Stimulated activated CD4-positive, alpha-beta T cell treated with anti-CD3 and anti-CD28 coated beads, TNF-alpha, amount 100 ng/mL, for 1 hour (primary cell): ENCODE measurements at regions not wholly inside any gene's neighbourhood (a gene's known extent, or its start where the extent isn't known, plus 50 kb on each side); places are given as distances from the start of the nearest gene placed in this dataset.

Source experiments
- DNase-seq, 3 donors: peaks; one replicate each; pipeline ENCODE4 v3.0.0-alpha.2; 2020; ENCODE audit warnings: low read depth in 3 of 3, low spot score in 1 of 3

DNA sequence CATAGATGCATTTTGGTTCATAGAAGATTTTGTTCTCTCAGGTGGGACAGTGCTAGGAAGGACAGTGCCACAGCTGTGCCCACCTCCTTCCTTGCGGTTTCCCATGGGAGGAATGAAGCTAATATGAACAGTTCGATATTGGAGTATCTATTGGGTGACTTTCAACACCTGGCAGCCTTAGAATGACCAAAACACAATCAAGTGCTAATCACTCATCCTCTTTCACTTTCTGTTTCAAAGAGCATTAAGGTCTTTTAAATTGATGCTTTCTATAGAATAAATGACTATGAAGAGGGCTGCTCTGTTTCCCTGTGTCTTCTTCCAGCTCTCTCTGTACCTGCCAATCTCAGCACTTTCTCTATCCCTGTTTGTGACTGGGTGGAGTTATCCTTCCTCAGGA lies 784.0 kb downstream of the MRPL39 start:
- DNase-seq: no peak

DNA sequence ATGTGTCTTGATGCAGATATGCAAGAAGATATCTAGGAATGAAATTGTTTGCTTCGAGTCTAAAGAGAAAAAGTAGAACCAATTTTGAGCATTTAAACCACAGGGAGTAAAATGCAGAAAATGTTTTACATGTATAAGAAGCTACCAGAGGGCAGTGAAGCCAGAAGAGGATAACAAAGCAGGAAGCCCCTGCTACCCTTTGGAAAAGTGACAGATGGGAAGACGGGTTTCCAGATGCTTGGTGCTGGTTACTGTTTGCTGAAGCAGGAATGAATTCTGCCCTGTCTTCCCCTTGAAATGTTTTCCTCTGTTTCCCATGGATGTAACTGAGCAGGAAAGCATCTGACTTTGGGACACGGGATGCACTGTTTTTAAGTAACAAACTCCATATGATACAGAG lies 822.2 kb downstream of the MRPL39 start:
- DNase-seq: no peak

DNA sequence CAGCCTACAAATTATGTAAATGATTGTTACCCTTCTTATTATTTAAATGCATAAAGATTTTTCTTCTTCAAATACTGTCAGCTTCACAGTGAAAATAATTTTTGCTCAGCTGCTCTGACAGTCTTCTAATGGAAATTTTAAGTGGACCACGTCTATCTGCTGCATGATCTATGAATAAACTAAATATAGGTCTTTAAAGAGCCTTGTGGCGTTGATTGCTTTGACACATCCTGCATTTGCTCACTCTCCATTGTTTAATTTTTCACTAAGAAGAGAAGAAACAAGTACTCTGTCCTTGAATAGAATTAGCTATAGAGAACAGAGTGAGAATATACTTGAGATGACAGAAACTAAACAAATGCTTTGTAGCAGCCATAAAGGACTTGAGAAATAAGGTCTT lies 826.1 kb downstream of the MRPL39 start:
- no peak for DNase-seq

DNA sequence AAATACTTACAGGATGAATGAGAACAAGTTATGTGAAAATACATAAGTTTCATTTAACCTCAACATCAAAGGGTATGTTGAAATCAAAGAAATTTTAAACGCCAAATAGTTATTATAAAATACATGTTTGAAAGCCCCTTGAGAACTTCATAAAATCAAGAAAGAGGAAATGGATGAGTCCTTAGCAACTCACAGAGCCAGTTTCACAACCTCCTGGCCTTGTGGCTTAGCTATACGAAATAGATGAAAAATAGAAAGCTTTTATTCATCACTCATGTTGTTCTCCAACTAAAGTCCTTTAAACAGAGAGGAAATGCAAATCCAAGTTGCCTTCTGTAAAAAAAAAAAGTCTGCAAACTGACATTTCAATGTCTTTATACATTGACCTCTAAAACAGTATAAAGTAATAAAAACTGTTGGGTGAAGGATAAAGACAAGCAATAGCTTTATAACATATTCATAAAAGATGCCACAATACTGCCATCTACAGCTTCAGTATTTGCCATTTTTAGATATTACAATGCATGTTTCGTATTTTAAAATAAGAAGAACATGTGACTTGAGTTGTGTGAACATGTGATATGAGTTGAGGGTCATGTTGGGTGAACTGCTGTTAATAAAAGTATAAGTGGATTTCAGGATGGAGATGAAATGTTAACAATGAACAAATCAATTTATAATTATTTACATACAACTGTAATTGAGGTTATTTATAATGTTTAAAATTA lies 847.8 kb downstream of the MRPL39 start:
- no peak for DNase-seq

DNA sequence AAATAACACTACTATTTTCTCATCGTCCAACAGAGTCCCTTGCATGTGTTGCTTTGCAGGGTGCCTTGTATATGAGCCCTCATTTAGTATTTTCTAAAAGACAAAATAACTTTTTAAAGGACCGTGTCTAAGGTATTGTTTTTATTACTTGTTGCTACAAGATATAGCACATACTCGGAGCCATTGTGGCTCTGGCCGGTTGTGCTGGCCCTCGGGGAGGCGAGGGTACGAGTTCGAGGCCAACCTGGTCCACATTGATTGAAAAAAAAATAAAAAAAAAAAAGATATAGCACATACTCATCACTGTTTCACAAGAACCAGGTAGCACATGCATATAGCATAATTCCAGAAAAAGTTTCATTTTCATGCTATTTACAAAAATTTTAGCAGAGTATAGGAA lies 869.2 kb downstream of the MRPL39 start:
- no peak for DNase-seq

DNA sequence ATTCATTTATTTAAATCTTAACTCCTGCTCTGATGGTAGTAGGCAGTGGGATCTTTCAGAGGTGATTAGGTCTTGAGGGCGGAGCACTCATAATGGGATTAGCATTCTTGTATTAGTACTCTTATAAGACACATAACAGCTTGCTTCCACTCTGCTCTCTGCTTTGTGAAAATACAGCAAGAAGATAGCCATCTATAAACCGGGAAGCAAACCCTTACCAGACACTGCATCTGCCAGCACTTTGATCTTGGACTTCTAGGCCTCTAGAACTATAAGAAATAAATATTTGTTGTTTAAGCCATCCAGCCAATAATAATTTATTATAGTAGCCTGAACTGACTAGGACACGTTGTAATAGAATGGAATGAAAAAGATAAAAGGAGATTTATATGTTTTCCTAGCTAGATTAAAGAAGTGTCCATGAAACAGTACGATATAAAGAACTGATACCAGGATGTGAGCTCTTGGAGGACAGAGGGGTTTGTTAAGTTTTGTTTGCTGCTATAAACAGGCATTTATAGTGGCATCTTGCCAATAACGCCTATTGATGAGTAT lies 869.9 kb downstream of the MRPL39 start:
- DNase-seq: no peak

DNA sequence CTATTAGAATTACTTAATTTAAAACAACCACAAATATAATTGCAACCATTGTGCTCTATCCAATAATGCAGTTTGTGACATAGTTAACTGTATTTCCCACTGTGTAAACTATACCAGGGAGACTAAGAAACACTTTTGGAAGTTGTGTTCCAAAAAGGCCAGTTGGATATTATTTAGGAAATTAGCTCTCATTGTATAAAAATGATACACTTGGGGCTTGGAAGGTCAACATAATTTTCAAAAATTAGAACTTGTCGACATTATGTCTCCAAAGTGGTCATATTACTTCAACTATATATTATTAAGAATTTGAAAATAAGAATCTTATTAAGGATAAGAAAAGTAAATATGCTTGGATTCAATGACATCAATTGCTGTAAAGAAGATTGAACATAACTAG lies 876.6 kb downstream of the MRPL39 start:
- DNase-seq: no peak

DNA sequence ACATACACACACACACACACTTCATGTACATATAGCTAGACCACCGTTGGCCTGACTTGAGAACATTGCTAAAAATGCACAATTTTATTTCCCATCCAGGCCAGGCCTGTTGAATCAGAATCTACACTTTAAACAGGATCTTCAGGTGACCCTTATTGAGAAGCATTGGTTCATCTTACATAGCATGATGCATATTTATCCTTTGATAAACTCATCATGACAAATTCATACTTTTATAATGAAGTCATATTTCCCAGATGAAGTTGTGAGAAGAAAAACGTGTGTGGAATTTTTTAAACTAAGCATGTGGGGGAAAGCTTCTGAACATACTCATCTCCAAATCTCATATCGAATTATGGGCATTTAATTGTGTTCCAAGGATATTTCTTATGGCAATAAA lies 877.7 kb downstream of the MRPL39 start:
- DNase-seq: no peak

DNA sequence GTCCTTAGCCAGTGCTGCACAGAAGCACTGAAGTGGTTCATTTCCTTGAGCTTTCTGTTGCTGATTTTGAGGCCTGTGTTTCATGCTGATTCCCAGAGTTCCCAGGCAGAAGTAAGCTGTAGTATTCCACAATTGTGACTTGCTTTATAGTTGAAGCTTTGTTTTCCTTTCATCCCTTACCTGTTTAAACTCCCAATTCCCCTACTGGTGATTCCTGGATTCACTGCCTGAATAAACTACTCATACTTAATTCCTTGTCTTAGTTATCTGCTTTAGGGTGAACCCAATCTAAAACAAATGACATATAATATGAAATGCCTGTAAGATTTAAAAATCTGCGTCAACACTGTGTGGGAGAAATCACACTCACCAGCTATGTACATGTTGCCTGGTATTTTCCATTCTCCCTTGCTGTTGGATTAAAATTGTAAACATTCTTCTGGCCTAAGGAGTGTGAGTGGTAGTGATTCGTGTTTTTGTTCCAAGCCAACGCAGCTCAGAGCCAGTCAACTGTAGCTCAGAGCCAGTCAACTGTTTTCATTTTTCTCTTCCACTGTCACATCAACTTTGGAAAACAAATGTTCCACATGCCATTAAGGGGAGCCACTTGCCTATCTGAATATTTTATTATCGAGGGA lies 879.4 kb downstream of the MRPL39 start:
- DNase-seq: no peak

DNA sequence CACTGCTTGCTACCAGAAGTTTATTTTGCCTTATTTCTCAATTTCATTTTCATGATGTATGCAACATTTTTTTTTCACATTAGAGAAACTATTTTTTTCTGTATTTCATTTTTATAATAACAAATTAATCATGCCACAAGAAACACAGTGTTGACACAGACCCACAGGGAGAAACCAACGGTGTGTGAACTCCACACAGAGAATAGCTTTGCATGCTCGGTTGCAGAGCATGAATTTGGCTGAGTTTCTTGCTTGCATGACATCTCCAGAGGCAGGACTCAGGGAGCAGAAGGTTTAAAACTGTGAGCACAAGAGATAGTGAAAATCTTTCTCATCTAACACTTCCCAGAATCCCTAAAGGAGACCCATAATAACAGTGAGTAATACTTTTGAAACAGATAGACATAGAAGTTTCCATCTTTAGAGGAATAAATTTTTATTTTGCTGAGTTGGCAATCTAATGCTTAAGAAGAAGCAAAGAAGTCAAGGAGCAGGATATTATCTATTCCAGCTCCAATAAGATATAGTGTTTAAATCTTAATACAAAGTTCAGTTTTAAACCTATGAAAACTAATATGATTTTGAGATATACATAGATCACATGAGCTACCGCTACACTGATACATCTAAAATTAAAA lies 890.9 kb downstream of the MRPL39 start:
- no peak for DNase-seq

DNA sequence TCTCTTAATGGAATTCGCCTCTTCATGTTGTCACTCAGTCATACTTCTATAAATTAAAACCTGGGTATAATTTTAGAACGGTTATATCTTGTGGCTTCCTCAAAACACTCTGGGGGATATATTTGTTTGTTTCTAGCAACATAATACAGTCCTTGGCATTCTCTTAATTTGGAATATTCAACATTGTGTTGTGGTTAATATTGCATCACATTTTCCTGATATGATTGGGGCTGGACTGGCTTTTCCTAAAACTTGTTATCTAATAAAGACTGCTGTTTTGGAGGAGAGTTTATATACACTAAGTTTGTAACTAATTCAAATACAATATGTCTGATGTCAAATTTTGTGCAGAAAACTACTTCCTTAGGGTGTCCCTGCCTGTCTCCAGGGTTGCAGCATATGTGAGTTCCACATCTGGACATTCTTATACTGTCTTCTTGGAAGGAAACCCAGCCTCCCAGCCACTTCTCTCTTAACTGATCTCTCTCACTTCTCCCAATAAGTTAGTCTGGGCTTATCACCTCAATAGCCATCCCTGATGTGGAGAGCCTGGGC lies 892.6 kb downstream of the MRPL39 start:
- DNase-seq: no peak

DNA sequence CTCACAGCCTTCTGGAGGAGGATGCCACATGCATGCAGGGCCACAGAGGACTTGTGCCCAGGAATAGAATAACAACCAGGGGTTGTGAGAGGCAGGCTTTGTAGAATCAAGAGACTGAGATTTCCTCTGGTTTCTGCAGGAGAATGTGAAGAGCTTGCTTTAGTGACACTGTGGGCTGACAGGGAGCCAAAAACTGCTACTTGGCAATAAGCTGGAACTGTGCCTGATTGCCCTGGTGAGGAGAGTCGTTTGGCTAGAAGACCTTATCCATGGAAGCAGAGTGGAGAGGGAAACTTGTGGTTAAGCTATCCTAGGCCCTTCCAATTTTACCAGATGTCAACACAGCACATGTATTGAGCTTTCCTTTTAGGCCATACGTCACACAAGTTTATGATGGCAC lies 902.1 kb downstream of the MRPL39 start:
- no peak for DNase-seq

DNA sequence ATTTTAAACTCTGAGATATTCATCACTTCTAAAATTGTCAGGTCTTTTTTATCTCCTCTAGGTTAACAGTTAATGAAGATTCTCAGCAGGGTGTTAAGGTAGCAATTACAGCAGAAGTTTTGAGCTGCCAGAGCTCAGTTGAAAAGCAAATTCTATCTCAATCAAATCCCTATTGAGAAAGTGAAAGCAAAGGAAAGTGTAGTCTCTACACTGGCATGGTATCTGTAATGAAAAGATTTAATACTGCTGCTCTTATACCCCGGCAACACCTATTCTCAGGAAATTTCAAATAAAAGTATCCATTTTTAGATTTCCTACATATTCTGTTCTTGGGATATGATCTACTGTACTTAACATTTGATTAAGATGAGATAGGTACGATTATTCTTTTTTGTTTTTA lies 913.5 kb downstream of the MRPL39 start:
- DNase-seq: no peak

DNA sequence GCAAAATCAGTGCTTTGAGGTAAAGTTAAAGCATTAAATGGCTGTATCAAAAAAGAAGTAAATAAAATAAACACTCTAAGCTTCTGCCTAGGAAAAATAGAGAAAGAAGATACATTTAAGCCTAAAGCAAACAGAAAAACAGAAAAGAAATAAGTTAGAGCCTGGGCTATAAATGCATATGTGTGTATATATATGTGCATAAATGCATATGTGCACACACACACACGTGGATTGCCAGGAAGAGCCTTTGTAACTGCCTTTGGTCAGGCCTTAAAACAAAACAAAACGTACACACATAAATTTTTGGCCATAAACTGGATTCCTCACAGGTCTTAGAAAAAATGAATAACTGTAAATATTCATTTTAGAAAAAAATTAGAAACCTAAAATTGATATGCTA lies 925.8 kb downstream of the MRPL39 start:
- no peak for DNase-seq

DNA sequence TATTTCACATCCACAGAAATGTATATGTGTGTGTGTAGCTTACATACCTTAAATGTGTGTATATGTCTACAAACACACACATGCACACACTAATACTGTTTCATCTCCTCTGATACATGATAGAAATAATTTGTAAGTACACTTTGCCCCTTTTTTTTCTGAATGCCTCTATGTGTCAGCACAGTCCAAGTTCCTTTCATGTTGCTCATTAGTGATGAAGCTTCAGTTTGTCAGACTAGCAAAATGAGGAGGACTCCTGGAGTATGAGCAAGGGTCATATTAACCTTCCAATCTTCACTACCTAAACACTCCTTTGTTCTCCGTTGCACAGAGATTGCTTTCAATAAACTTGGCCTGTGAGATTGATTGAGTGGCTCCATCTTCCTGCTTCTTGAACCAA lies 935.4 kb downstream of the MRPL39 start:
- DNase-seq: no peak

DNA sequence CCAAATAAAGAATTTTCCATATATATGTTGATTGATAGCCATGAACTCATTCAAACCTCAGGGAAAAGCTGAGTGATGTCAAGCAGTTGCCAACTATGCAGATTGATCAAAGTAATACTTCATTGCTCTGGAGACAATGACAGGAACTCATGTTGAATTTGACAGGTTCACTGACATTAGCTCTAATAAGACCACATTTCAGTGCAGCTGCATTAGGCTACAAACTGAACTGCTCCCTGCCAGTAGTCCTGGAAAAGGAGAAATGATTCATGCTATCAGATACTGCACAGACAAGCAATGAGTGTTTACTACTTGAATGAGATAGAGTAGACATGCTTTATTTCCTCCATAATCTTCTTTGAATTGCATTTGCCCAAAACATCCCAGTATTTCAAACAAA lies 948.4 kb downstream of the MRPL39 start:
- DNase-seq: no peak

DNA sequence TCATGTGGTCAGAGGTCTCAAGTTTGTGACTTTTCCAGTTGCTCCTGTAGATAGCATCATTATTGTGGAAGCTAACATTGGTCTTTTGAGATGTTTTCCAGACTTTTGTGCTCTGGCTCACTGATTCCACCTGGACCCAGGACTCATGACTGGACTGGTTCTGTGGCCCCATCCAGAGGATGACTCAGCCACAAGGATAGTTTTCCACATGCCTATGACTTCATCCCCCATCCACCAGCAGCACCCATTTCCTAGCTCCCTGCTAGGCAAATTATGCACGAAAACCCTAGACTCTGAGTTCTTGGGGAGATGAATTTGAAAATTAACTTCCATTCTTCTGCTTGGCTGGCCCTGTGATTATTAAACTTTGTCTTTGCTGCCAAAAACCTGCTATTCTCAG lies 949.3 kb downstream of the MRPL39 start:
- no peak for DNase-seq

DNA sequence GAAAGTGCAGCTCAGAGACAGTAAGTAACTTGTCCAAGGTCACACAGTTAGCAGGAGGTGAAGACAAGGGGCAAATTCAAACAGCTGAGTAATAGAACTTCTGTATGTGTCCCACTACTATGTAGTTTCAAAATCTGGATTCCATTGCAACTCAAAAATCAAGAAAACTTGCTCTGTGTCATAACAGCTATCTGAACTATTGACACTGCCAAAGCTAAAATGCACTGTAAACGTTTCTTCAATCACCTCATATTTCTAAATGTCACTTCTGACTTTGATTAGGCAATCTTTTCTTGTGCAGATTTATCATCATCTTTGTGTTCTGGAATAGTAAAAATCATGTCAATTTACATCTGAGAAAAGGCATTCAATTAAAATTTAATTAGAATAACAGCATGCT lies 957.6 kb downstream of the MRPL39 start:
- DNase-seq: no peak

DNA sequence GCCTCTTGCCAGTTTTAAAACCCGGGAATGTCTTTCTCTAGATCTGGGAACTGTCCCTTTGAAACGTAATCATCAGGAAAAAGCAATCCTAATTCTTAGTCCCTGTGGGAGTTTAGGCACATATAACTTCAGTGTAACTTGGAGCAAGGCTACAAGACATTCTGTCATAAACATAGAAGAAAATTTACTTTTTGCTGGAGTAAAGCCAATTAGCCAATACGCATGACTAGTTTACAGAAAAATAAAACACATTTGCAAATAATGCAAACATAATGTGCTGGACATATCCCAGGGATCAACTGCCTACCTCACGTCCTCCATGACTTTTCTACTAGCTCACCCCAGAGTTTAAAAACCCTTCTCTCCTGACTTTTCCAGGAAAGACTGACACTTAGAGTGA lies 970.6 kb downstream of the MRPL39 start:
- no peak for DNase-seq

DNA sequence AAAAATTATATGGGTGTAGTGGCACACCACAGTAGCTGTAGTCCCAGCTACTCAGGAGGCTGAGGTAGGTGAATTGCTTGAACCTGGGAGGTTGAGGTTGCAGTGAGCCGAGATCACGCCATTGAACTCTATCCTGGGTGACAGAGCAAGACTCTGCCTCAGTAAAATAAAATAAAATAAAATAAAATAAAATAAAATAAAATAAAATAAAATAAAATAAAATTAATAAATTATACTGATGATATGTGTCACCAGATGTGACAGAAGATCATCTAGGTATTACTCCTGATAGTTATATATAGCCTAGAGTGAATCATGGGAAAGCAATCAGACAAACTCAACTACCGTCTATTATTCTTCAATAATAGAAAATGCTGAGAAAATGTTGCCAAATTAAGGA lies 972.5 kb downstream of the MRPL39 start:
- DNase-seq: no peak

DNA sequence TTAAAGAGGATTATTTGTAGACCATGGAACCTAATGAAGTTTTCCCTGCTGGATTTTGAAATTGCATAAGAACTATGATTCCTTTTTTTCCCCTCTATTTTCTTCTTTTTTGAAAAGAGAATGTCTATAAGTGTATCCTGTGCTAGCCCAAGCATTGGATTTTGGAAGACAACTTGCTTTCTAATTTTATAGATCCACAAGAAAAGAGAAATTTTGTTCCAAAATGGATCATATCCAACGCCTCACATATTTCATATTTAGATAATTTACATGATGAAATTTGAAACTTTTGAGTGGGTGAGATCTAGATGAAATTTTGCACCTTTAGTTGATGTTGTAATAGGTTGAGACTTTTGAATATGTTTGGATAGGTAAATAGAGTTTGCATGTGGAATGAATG lies 978.7 kb downstream of the MRPL39 start:
- DNase-seq: no peak

DNA sequence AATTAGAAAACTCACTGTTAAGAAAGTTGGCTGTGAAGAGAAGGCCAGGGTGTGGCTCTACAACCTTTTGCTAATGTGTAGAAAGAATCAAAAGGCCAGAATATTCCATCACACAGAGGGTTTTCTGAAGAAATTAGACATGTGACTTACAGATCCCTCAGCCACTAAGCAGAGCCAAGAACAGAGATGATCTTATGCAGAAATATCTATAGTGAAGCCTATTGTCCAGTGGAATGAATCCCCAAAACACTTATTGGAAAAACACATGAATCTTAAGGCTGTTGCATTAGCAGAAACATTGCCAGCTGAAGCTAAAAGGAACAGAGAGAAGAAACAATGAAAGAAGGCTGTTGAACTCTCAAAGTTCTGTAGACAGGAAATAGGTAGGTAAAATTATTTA lies 979.2 kb downstream of the MRPL39 start:
- DNase-seq: no peak
